Muscle of arm (tissue), 1 donor: ENCODE measurements at regions not wholly inside any gene's neighbourhood (a gene's known extent, or its start where the extent isn't known, plus 50 kb on each side); places are given as distances from the start of the nearest gene placed in this dataset.

Source experiments
- DNase-seq: peaks from one replicate; pipeline ENCODE4 v3.0.0-alpha.2; 2013

DNA sequence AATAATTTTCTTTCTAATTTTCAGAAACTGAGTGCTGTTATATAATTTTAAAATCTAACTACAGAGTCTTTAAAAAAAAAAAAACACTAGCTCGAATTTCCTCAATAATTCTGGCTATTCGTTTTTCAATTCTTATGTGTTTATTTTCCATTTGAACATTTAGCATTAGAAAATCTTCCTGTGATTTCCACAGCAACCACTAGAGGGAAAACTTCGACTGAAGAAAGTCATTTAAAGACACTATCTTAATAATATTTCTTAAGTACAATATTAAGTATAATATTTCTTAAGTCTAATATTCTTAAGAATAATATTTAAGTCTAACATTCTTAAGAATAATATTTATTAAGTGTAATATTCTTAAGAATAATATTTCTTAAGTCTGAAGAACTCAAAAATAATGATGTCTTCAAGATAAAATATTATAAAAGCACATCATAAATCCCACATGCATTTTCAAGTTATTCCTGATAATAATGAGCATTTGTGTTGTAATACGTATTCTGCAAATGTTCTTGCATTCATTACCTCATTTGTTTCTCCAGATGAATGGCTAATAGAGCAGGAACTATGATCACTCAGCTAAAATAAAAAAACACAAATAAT is 118.4 kb upstream of the WDR17 start:
- DNase-seq, result peak; percentile 36

DNA sequence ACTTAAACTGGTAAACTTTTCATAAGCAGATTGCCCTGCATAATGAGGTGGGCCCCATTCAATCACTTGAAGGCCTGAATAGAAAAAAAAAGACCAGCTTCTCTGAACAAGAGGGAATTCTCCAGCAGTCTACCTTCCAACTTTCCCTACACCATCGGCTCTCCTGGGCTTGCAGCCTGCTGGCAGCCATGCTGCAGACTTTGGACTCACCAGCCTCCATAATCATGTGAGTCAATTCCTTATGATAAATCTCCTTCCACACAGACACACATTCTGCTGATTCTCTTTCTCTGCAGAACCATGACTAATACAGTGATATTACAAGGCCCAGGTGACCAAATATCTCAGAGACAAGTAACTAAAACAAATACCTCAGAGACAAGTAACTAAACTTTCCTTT is 113.8 kb upstream of the WDR17 start:
- DNase-seq, result no peak

DNA sequence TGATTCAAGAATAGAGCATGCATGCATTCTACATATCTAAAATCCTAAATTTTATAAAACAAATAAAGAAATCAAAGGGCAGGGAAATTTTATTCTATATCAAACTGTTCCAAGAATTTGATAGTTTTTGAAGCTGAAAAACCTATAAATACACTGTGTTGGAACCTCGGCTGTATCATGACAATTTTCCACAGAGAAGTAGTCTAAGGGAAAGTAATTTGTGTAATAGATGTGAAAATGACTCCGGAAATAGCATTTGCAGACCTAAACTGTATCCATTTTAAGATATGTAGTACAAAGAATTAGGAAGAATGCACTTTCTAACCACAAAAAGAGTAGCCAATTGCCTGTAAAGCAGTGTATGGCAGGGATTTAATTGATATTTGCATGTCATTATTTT is 112.5 kb upstream of the WDR17 start:
- DNase-seq, result peak; percentile 24

DNA sequence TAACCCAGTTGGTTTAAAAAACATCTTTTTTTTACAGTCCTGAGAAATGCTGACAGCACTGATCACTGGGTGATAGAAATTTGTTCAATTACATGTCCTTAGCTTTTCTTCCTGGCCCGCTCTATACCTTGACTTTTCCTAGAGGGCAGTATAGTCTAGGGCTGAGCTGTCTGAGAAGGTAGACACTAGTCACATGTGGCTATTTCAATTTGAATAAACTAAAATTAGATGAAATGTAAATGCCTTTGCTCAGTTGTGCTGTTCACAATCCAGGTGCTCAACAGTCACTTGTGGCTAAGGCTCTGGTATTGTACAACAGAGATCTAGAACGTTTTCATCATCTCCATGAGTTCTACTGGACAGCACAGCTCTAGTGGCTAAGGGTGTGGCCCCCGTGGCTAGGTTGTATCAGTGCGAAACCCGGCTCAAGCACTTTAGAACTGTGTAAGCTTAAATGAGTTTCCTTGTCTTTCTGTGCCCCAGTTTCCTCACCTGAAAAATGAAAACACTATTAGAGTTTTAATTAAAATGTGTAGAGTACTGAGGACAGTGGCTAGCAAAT is 111.6 kb upstream of the WDR17 start:
- DNase-seq, result no peak

DNA sequence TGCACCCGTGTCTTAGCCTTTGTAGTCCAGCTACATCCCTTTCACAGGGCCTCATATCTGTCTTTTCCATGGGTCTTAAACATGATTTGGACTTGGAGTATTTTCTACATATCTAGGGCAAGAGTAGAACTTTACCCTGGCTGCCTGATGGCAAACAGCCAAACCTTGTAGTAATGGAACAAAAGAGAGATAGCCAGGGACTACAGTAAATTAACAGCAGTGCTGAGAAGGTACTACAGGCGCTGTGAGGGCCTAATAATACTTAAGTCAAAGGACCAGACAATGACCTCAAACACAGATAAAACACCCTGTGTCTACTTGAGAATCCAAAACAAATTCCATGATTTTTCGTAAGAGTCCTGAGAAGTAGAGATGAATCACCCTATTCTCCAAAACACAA is 111.0 kb upstream of the WDR17 start:
- DNase-seq, result no peak

DNA sequence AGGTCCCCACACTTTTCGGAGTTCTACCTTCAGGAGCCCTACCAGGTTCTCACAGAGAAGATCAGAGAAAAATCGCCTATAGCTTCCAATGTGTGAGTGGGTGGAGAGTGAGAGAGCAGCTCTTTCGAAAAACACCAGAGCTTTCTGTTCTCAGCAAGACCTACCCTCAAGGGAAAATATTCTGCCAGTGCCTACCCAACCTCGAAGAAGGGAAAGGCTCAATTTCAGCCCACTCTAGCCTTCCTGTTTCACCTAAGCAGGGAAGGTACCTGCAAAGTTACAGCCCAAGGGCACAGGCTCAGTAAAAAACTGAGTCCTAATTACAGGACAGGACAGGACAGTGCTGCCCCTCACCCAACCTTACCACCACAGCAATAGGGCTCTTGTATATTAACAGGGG is 104.0 kb upstream of the WDR17 start:
- no peak for DNase-seq

DNA sequence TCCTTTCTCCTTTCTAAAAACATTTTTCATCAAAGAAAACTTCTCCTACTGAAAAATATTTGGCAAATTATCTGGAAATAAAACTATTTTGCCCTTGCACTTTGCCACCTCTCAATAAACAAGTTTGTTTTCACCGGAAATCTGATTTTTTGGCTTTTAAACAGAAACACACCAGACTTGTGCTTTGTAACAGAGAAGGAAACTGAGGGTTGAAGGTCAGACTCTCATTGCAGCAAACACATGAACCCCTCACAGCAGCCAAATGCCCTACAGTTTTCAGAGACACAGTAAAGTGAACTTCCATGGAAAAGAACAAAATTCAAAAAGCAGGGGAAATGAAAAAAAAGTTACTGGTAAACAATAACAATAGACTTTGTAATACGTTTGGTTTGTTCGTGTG is 95.6 kb upstream of the WDR17 start:
- DNase-seq, result no peak

DNA sequence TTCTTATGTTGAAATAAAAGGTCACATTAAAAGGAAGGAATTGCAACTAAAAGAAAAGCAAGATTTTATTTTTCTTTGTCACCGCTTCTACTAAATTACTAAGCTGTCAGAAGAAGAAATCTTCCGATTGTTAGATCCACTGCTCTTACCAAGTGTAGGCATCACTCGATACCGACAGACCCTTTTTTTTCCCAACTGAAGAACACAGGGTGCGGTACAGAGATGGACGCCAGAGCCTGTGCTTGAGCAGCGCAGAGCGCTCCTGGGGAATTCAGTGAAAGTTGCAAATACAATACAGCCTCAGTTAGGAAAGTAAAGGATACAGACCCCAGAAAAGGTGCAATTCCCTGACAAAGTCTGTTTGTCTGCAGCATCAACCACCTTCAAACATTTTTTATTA is 94.9 kb upstream of the WDR17 start:
- no peak for DNase-seq

DNA sequence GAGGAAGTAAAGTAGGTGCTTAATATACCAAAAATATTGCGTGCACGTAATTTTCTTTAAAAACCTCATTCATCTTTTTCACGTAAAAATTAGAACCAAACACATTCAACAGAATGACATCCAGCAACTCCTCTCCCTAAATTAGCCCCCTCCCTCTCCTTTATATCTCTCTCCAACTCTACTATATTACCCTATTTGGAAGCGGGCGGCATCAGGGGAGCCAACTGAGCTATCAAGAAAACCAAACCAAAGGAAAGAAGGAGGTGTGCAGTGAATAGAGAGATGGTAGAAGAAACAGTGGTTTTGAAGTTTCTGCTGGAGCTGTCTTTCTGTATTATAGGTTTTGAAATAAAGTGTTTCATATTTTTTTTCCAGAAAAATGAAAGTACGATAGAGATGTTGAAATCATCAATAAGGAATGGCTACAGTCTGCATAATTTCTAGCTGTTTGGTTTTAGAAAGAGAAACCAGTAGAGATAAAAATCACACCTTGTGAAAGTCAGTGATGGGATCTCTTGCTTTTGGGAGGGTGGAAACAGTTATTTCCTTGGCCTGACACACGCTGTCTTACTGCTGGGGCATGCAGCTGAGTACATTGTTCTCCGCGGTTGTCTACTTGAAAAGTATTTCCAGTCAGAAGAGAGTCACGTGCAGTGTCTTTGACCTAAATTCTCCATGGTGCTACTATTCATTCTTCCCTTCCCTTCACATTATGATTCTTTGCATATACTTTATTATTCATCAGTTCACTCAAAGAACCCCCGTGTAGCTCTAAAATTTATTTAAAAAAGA is 94.1 kb upstream of the WDR17 start:
- DNase-seq, result no peak

DNA sequence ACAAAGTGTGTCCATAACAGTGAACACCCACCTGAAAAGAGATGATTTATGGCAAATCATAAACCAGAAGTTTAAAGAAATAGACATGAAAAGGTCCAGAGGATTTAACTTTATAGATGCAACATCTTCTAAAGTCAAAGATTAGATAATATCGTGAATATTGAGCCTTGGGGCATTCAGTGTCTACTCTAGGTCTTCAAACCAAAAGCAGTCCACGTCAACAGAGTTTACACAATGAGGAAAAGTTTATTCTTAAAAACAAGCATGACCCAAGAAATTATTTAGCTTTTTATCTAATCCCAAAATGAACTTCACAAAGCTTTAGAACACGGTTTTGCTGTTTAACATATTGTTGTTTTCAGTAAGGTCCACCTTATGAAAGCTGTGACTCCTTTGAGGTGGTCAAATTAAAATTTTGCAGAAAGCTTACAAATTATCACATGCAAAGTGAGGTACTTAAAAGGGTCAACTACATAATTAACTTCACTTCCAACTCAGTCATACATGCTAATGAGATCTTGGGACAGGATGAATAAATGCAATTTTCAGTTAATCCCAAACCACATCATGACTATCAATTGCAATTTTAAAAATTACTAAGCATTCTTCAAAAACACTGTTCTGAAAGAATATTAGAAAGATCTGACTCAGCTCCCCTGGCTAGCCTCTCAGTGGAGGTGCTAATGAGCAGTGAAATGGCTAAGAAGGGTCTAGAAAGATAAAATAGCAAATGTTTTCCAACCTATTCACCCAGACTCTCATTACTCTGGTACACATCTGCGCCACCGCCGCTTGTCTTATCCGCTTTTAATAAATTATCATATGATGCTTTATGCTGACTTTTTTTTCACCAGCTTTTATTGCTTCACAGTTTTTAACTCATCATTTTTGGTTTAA is 92.4 kb upstream of the WDR17 start:
- no peak for DNase-seq

DNA sequence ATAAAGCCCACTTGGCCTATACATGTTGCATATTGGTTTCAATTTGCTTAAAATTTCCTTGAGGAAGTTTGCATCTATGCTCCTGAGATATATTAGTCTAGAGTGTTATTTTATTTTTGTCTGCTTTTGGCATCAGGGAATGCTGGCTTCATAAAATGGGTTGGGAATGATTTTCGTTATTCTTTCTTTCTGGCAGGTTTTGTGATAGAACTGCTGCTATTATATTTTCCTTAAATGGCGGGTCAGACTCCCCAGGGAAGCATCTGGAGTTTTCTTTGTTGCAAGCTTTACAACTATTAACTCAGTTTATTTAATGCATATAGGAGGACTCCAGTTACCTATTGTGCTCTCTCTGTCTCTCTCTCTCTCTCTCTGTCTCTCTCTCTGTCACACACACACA is 82.0 kb upstream of the WDR17 start:
- peak; percentile 18 for DNase-seq

DNA sequence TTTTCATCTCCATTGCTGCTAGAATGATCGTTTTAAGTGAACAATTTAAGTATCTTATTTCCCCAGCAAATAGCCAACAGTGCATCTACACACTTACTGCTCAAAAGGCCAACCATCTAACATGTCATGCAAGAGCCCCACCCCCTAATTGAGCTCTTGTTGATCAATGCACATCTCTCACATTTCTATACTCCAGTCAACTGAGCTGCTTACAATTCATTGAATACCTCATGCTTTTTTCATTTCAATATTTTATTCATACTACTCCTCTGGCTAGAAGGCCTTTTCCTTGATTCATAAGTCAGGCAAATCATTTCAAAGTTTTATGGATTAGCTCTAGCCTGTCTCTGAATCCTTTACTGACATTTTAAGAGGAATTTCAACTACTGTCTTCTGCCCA is 79.0 kb upstream of the WDR17 start:
- DNase-seq, result no peak

DNA sequence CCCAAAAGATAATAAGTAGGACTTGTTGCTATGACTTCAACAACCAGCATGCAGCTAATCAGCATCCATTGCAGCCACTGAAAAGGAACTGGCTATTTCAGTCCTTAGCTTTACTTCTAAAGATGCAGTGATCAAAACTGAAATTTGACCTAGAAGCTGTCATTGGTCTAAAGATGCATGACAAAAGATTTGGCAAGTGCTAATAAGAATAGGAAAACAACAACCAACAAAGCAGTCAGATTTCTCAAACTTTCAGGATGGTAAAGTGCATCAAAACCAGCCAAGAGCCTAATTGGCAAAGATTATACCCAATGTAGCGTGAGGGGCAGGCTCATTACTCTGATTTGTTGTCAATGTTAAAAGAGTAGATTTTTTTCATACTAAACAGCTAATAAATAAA is 77.1 kb upstream of the WDR17 start:
- DNase-seq, result no peak

DNA sequence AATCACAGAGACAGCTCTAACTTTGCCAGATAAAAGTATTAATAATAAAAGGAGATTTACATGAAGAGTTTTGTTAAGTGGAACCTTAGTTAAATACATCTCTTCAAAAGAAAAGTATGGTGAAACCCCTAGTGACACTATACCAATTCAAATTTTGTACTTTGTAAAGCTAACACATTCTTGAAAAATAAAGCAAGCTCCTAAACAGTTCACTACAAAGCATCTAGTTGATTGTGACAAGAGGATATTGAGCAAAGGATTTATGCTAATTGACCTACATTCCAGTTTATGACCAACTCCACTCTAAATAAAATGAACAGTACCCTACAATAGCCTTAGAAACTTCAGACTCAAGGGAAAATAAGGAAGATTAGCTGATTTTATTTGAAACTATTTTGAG is 69.4 kb upstream of the WDR17 start:
- DNase-seq, result no peak

DNA sequence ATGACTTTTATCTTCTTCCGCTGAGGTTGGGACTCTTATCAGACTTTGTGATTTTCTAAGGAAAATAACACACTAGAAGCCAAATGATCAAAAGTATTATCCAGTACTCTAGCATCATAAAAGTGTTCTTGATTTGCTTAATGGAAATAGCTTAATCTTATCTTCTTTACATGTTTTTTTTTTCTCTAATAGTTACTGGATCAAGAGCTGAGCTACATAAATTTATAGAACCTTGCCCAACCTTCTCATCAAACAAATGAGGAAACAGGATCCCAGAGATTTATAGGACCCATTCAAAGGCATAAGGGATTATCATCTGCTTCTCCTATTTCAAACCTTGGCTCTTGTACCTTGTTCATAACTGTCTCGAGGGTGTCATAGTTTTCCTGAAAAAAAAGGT is 68.3 kb upstream of the WDR17 start:
- no peak for DNase-seq

DNA sequence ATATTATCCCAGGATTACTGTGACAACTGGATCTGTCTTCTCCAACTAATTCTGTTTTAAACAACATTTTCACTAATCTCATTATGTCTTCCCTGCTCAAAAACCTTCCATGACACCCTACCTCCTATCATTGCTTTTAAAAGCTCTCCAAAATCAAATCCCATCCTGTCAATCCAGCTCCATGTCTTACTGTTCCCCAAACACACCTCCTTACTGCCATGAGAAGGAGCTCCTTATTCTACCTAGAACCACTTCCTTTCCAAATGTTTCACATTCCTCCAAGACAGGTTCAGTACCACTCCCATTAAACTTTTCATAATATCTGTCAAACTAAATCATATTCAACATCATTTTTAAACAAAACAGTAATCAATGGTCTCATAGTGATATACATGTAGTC is 66.9 kb upstream of the WDR17 start:
- DNase-seq, result no peak

DNA sequence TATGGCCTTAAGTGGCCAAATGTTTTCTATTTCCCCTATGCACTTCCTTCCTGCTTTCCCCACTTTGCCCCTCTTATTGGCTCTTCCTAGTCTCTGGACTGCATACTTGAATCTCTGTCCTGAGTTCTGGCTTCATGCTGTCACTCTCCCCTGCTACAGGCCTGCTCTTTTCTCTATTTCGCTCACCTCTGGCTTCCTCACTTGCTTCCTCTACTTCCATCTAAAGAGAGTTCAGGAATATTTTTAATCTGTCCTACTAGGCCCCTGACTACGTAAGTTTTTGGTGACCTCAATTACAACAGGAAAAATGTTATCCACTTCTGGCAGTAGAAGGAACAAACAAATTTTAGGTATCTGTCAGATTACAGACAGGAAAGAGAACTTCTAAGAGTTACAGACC is 65.7 kb upstream of the WDR17 start:
- DNase-seq, result no peak

DNA sequence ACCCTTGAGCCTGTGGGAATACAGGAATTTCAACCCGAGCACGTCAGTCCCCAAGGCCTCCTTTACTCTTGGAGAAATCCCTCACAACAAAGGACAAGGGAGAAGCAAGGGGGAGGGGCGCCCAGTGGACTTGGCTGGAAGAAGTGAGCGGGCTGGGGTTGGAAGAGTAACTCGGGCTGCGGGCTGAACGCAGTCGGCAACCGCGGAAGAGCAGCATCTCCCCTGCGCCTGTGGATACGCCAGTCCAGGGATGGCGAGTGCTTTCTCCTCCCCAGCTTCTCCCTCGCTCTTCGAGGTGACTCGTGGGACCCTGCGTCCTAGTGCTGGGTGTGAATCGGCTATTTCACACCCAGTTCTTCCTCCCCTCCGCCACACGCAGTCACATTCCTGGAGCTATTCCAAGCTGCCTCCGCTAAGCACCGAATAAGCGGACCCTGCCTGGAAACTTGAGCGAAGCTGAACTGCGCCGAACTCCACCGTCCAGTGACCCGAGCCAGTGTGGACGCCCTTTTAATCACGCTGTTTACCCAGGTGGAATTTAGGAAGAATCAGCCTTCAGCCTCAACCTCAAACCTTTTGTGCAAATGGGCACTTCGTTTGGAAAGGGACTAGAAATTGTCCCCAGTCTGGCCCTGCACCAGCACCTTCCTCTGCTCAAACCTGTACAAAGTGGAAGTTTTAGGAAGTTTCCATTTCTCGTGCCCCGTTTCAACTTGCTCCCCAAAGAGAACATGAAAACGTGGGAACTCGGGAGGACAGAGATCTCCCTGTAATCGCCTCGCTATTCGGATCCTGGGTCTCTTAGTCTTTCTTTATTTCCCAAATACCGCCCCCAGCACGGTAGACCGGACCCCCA is 64.3 kb upstream of the WDR17 start:
- peak; percentile 32 for DNase-seq

DNA sequence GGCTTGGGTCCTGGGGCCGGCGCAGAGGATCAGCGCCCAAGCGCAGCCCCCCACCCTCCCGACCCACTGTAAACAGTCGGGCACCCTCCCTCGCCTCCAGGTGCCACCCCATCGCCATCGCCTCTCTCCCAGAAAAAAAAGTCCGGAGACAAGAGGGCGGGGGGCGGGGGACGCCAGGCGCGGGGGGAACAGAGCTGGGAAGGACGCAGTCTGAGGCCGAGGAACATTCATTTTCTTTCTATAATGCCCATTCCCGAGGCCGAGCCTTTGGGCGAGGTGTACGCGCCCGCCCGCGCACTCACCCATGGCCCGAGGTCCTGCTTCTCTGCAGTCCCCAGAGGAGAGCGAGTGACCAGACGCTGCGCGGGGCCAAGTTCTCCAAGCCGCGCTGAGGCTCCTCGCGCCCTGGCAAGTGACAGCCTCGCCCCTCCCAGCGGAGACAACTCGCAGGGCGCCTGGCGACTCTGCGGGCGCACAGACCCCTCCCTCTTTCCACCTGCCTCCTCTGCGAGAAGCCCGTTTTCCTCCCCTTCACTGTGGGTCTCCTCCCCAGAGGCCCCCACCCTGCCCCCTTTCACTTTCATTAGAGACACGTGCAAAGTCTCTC is 63.5 kb upstream of the WDR17 start:
- DNase-seq, result peak; percentile 14

DNA sequence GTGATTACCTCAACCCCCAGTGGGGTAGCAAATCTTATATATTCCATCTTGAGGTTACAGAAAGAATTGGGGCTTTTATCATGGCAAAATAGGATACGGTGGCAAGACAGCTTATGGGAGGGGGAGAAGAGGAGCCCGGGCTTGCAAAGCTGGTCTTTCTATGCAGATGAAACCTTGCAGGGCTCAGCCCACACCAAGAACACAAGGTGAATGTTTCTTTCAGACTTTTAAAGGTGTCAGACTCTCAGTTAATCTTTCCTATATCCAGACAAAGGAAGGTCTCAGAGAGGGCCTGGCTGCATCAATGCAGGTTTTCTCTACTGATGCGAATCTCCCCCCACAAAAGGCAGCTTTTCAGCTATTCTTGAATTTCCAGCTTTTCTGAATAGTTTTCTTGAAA is 59.9 kb upstream of the WDR17 start:
- no peak for DNase-seq

DNA sequence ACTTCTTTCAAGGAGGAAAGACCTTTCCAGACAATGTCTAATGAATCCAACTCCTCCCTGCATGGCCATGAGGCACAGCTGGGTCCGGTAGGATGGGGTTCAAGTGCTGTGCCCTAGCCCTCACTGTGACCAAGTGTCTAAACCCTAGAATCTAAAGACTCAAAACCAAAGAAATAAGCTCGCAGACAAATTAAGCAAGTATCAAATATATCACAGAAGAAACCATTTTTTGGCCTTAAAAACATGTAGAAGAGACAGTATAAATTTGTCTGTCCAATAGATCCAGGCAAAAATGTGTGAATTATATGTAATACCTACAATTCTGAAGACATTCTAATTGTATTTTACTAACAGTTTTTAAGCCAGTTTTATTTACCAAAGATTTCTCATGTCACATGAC is 56.4 kb upstream of the WDR17 start:
- no peak for DNase-seq
